GM12875 (cell line): ENCODE measurements at regions not wholly inside any gene's neighbourhood (a gene's known extent, or its start where the extent isn't known, plus 50 kb on each side); places are given as distances from the start of the nearest gene placed in this dataset.
"Not testable (repeated sequence)": the region's sequence is repeated elsewhere in the genome, so short reads cannot be mapped to it uniquely, and the experiment has no call there.

Experiments
- H3K4me3 ChIP-seq: one replicate; pipeline ENCODE4 v1.5.1; 2011; ENCODE audit warnings: low read depth, low read length, control low read depth
- CTCF ChIP-seq: IDR thresholded peaks from 2 replicates; pipeline ENCODE4 v1.5.1; 2011; ENCODE audit warnings: low read depth, mild to moderate bottlenecking, control low read depth, inconsistent platforms, low read length, moderate library complexity, borderline replicate concordance; ENCODE audit not compliant: insufficient read depth

- H3K4me3 ChIP-seq, result no peak overlapping the region
- no peak for TF ChIP-seq CTCF
Observed at GRCh38 chr12:131274906-131275305, 321.2 kb downstream of the ADGRD1 start.

GRCh38 chr12:131275824-131276223, 322.1 kb downstream of the ADGRD1 start:
- no peak overlapping the region for H3K4me3 ChIP-seq
- TF ChIP-seq CTCF, result no peak

- TF ChIP-seq CTCF, result no peak
- H3K4me3 ChIP-seq, result no peak overlapping the region
Observed at GRCh38 chr12:131276501-131277185, 322.9 kb downstream of the ADGRD1 start.

GRCh38 chr12:131277186-131278091, 323.7 kb downstream of the ADGRD1 start:
- not testable (repeated sequence) for H3K4me3 ChIP-seq

GRCh38 chr12:131278451-131279115, 324.9 kb downstream of the ADGRD1 start:
- H3K4me3 ChIP-seq, result not testable (repeated sequence)

GRCh38 chr12:131279281-131279921, 325.7 kb downstream of the ADGRD1 start:
- TF ChIP-seq CTCF, result no peak

GRCh38 chr12:131280426-131280825, 326.7 kb downstream of the ADGRD1 start:
- TF ChIP-seq CTCF, result no peak
- no peak overlapping the region for H3K4me3 ChIP-seq

More at GRCh38 chr12:131279281-131279921, 325.7 kb downstream of the ADGRD1 start:
- no peak overlapping the region for H3K4me3 ChIP-seq
